ENCODE measurements at regions not wholly inside any gene's neighbourhood (a gene's known extent, or its start where the extent isn't known, plus 50 kb on each side); places are given as distances from the start of the nearest gene placed in this dataset.
"Not testable (repeated sequence)": the region's sequence is repeated elsewhere in the genome, so short reads cannot be mapped to it uniquely, and the experiment has no call there.

- DNase-seq (ENCODE audit: low read depth in 2 of 2, low spot score in 1 of 2): not testable (repeated sequence)
Observed at GRCh38 chr11:116667318-116667717, 105.5 kb downstream of the BUD13 start.

GRCh38 chr11:116666673-116667249 lies 106.0 kb downstream of the BUD13 start:
- not testable (repeated sequence) for DNase-seq (ENCODE audit: low read depth in 2 of 2, low spot score in 1 of 2)

GRCh38 chr11:116665523-116665922 lies 107.3 kb downstream of the BUD13 start:
- DNase-seq (ENCODE audit: low read depth in 2 of 2, low spot score in 1 of 2): no peak

- no peak for DNase-seq (ENCODE audit: low read depth in 2 of 2, low spot score in 1 of 2)
Observed at GRCh38 chr11:116661056-116661455, 111.7 kb downstream of the BUD13 start.

- no peak for DNase-seq (ENCODE audit: low read depth in 2 of 2, low spot score in 1 of 2)
Observed at GRCh38 chr11:116660011-116660410, 112.8 kb downstream of the BUD13 start.

- DNase-seq (ENCODE audit: low read depth in 2 of 2, low spot score in 1 of 2): no peak
Observed at GRCh38 chr11:116658876-116659535, 113.8 kb downstream of the BUD13 start.

- no peak for DNase-seq (ENCODE audit: low read depth in 2 of 2, low spot score in 1 of 2)
Observed at GRCh38 chr11:116657842-116658825, 114.7 kb downstream of the BUD13 start.

GRCh38 chr11:116656011-116656410 lies 116.8 kb downstream of the BUD13 start:
- DNase-seq (ENCODE audit: low read depth in 2 of 2, low spot score in 1 of 2): no peak

- DNase-seq (ENCODE audit: low read depth in 2 of 2, low spot score in 1 of 2): no peak
Observed at GRCh38 chr11:116654526-116654925, 118.3 kb downstream of the BUD13 start.

- DNase-seq (ENCODE audit: low read depth in 2 of 2, low spot score in 1 of 2): no peak
Observed at GRCh38 chr11:116653206-116653605, 119.6 kb downstream of the BUD13 start.

- no peak for DNase-seq (ENCODE audit: low read depth in 2 of 2, low spot score in 1 of 2)
Observed at GRCh38 chr11:116651737-116652237, 121.0 kb downstream of the BUD13 start.

GRCh38 chr11:116651098-116651736 lies 121.6 kb downstream of the BUD13 start:
- DNase-seq (ENCODE audit: low read depth in 2 of 2, low spot score in 1 of 2): no peak

- DNase-seq (ENCODE audit: low read depth in 2 of 2, low spot score in 1 of 2): no peak
Observed at GRCh38 chr11:116650052-116650451, 122.7 kb downstream of the BUD13 start.

- DNase-seq (ENCODE audit: low read depth in 2 of 2, low spot score in 1 of 2): no peak
Observed at GRCh38 chr11:116649268-116649667, 123.5 kb downstream of the BUD13 start.

- no peak for DNase-seq (ENCODE audit: low read depth in 2 of 2, low spot score in 1 of 2)
Observed at GRCh38 chr11:116648247-116649174, 124.3 kb downstream of the BUD13 start.

GRCh38 chr11:116647305-116648080 lies 125.3 kb downstream of the BUD13 start:
- no peak for DNase-seq (ENCODE audit: low read depth in 2 of 2, low spot score in 1 of 2)

GRCh38 chr11:116646191-116646590 lies 126.6 kb downstream of the BUD13 start:
- no peak for DNase-seq (ENCODE audit: low read depth in 2 of 2, low spot score in 1 of 2)

GRCh38 chr11:116644941-116645305 lies 127.9 kb downstream of the BUD13 start:
- DNase-seq (ENCODE audit: low read depth in 2 of 2, low spot score in 1 of 2): no peak

GRCh38 chr11:116644201-116644940 lies 128.4 kb downstream of the BUD13 start:
- no peak for DNase-seq (ENCODE audit: low read depth in 2 of 2, low spot score in 1 of 2)
